SJCRH30 (cell line): ENCODE measurements at regions not wholly inside any gene's neighbourhood (a gene's known extent, or its start where the extent isn't known, plus 50 kb on each side); places are given as distances from the start of the nearest gene placed in this dataset.
"Not testable (repeated sequence)": the region's sequence is repeated elsewhere in the genome, so short reads cannot be mapped to it uniquely, and the experiment has no call there.

Source experiments
- DNase-seq, 2 experiments: peaks; one replicate each; pipeline ENCODE4 v3.0.0-alpha.2; 2015 to 2020
- H3K27ac ChIP-seq: fragments of 250-450 bp; sonication (Bioruptor Pico); 2 replicates; pipeline ENCODE4 v1.5.1; 2020; ENCODE audit warnings: mild to moderate bottlenecking, moderate library complexity
- H3K27me3 ChIP-seq: fragments of 250-450 bp; sonication (Bioruptor Pico); 2 replicates; pipeline ENCODE4 v1.5.1; 2020; ENCODE audit warnings: mild to moderate bottlenecking, moderate library complexity
- H3K36me3 ChIP-seq: fragments of 250-450 bp; sonication (Bioruptor Pico); 2 replicates; pipeline ENCODE4 v1.5.1; 2020; ENCODE audit warnings: mild to moderate bottlenecking, moderate library complexity
- H3K4me1 ChIP-seq: fragments of 250-450 bp; sonication (Bioruptor Pico); 2 replicates; pipeline ENCODE4 v1.5.1; 2020; ENCODE audit warnings: mild to moderate bottlenecking, moderate library complexity
- H3K4me3 ChIP-seq: fragments of 250-450 bp; sonication (Bioruptor Pico); 2 replicates; pipeline ENCODE4 v1.5.1; 2020; ENCODE audit warnings: mild to moderate bottlenecking, moderate library complexity
- H3K9me3 ChIP-seq: fragments of 250-450 bp; sonication (Bioruptor Pico); replicated peaks from 2 replicates; pipeline ENCODE4 v1.5.1; 2020; ENCODE audit warnings: mild to moderate bottlenecking, moderate library complexity

GRCh38 chr16:52346709-52347108 lies 200.2 kb downstream of the TOX3 start:
- no peaks in the 10 kb centered on the region for H3K4me1 ChIP-seq
- no peak overlapping the region for H3K4me3 ChIP-seq

GRCh38 chr16:52333673-52334072 lies 213.3 kb downstream of the TOX3 start:
- H3K36me3 ChIP-seq, H3K27ac ChIP-seq, H3K4me3 ChIP-seq, H3K4me1 ChIP-seq, DNase-seq, H3K27me3 ChIP-seq, H3K9me3 ChIP-seq: not testable (repeated sequence)

More at GRCh38 chr16:52346709-52347108, 200.2 kb downstream of the TOX3 start:
- no peak overlapping the region for H3K27ac ChIP-seq
- H3K27me3 ChIP-seq = no peaks in the 10 kb centered on the region
- H3K36me3 ChIP-seq = no peaks in the 10 kb centered on the region
- no peaks in the 10 kb centered on the region for H3K9me3 ChIP-seq
- DNase-seq = no peak

- no peak overlapping the region for H3K27ac ChIP-seq
- H3K4me1 ChIP-seq = no peaks in the 10 kb centered on the region
- H3K9me3 ChIP-seq = no peaks in the 10 kb centered on the region
- no peaks in the 10 kb centered on the region for H3K36me3 ChIP-seq
- DNase-seq = no peak
- no peaks in the 10 kb centered on the region for H3K27me3 ChIP-seq
- H3K4me3 ChIP-seq = no peak overlapping the region
Measured at GRCh38 chr16:52320930-52321439, 226.0 kb downstream of the TOX3 start.

GRCh38 chr16:52318302-52319009 lies 228.5 kb downstream of the TOX3 start:
- Histone ChIP-seq H3K9me3 (no peaks in the 10 kb centered on the region), H3K4me3 (no peak overlapping the region), H3K27me3 (no peaks in the 10 kb centered on the region), H3K4me1 (no peaks in the 10 kb centered on the region), H3K36me3 (no peaks in the 10 kb centered on the region), H3K27ac (no peak overlapping the region)
- peak; percentile 18 to 31 for DNase-seq

- Histone ChIP-seq H3K4me1 (no peaks in the 10 kb centered on the region), H3K27ac (no peak overlapping the region), H3K27me3 (no peaks in the 10 kb centered on the region), H3K4me3 (no peak overlapping the region), H3K9me3 (no peaks in the 10 kb centered on the region), H3K36me3 (no peaks in the 10 kb centered on the region)
- no peak for DNase-seq
Measured at GRCh38 chr16:52316241-52316640, 230.7 kb downstream of the TOX3 start.

DNA sequence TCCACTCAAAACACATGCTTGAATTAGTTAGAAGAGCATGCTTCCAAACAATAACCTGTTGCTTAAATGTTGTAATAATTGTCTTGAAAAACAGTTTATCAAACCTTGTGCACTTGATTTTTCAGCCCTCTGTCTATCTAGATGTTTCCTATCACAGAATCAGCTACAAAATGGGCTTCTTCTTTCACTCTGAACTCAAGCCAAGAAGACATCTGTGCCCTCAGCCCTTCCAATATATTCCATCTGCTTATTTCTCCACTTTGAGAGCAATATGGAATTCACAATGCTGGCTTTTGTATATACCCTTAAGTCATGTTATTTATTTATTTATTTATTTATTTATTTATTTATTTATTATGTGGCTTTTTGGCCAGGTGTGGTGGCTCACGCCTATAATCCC lies 234.2 kb downstream of the TOX3 start:
- H3K36me3 ChIP-seq = no peaks in the 10 kb centered on the region
- H3K4me3 ChIP-seq = no peak overlapping the region
- no peak overlapping the region for H3K27ac ChIP-seq
- H3K27me3 ChIP-seq = no peaks in the 10 kb centered on the region
- H3K9me3 ChIP-seq = no peaks in the 10 kb centered on the region
- peaks cover 1% of the 10 kb centered on the region; the same call in 1 of the 2 replicates for H3K4me1 ChIP-seq
- no peak for DNase-seq

DNA sequence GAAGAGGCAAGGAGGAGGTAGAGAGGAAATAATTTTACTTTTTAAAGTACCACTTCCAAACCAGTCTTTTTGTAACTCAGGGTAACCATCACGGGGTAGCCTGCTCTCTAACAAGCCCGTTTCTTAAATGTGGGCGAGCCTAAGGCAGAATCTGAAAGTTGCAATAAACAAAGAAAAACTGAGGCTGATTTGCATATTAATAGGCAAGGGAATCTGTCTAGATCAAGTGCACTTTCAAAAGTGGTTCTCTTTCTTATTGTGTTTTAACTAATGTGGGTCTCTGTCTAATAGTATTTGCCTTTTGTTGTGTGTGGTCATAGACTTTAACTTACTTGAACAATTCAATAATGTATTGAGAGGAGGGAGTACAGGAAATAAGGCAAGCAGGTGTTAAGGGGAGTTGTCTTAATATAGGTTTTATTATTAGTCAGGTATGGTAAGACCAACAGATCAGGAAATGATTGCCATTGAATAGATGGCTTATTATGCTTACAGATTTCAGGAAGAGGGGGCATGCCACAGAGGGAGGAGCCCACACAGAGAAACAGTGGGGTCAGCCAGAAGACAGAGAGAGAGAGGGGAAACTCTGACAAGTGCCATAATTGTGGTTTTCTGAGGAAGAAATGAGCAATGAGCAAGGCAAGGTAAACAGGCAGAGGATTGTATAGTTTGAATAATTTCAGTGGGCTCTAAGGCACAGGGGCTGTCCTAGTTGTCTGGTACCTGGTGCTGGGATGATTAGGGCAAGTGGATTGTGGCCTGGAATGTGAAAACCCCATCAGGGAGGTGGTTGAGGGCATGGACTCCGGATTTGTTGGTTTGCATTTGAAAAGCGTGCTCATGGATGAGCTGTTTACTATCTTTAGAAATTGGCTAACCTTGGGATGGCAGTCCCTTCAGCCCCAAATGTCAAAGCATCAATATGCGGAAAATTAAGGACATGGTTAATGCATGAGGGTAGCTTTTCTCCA lies 237.2 kb downstream of the TOX3 start:
- H3K27ac ChIP-seq = no peak overlapping the region
- no peaks in the 10 kb centered on the region for H3K36me3 ChIP-seq
- H3K9me3 ChIP-seq = no peaks in the 10 kb centered on the region
- H3K4me1 ChIP-seq = peaks cover 3% of the 10 kb centered on the region; the same call in 1 of the 2 replicates
- H3K27me3 ChIP-seq = no peaks in the 10 kb centered on the region
- DNase-seq = no peak
- no peak overlapping the region for H3K4me3 ChIP-seq

DNA sequence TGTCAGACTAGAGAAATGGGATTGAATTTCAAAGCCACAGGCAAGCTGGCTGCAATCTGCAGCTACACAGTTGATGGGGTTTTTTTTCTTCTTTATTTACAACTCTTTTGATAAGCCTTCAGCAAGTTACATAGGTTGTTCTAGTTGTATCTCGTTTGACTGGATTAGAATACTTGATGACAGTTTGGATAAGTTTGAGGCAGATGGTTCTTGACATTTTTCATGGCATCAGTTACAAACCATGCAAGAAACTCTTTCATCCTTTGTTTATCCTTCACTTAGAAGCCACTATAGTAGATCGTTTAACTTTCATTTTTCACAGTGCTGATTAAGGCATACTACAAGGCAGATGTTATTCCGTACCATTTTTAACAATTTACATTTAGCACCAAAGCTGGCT lies 238.9 kb downstream of the TOX3 start:
- no peaks in the 10 kb centered on the region for H3K27me3 ChIP-seq
- no peak overlapping the region for H3K27ac ChIP-seq
- H3K36me3 ChIP-seq = no peaks in the 10 kb centered on the region
- no peaks in the 10 kb centered on the region for H3K9me3 ChIP-seq
- peaks cover 3% of the 10 kb centered on the region; the same call in 1 of the 2 replicates for H3K4me1 ChIP-seq
- peak in 1 of 2 experiments; percentile 33 for DNase-seq
- no peak overlapping the region for H3K4me3 ChIP-seq

DNA sequence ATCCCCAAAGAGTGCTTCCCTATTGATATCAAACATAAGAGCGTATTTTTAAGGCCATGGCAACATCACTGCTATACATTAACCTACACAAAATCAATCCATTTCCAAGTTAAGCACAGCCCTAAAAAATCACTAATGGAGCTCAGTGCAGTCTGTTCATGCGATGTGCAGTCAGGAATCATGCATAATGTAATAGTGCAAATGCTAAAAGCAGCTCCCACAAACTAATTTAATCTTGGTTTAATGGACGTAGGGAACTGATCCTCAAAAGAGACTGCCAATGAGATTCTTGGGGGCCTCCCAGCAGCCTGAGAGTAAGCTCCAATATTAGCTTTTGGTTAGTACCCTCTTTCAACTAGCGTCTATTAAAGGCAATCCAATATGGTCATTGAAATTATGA lies 245.9 kb downstream of the TOX3 start:
- no peaks in the 10 kb centered on the region for H3K4me1 ChIP-seq

GRCh38 chr16:52298769-52299168 lies 248.2 kb downstream of the TOX3 start:
- no peaks in the 10 kb centered on the region for H3K36me3 ChIP-seq
- no peak overlapping the region for H3K4me3 ChIP-seq
- no peaks in the 10 kb centered on the region for H3K9me3 ChIP-seq
- no peaks in the 10 kb centered on the region for H3K4me1 ChIP-seq
- H3K27ac ChIP-seq = no peak overlapping the region
- no peak for DNase-seq
- H3K27me3 ChIP-seq = no peaks in the 10 kb centered on the region

More for the DNA sequence above, 245.9 kb downstream of the TOX3 start:
- no peaks in the 10 kb centered on the region for H3K36me3 ChIP-seq
- H3K4me3 ChIP-seq = no peak overlapping the region
- no peaks in the 10 kb centered on the region for H3K9me3 ChIP-seq
- H3K27ac ChIP-seq = no peak overlapping the region
- H3K27me3 ChIP-seq = no peaks in the 10 kb centered on the region
- DNase-seq = no peak

GRCh38 chr16:52296706-52297315 lies 250.1 kb downstream of the TOX3 start:
- H3K4me1 ChIP-seq, DNase-seq, H3K9me3 ChIP-seq, H3K27me3 ChIP-seq, H3K36me3 ChIP-seq, H3K27ac ChIP-seq, H3K4me3 ChIP-seq: not testable (repeated sequence)

- DNase-seq = no peak
- Histone ChIP-seq H3K27me3 (no peaks in the 10 kb centered on the region), H3K36me3 (no peaks in the 10 kb centered on the region), H3K9me3 (no peaks in the 10 kb centered on the region), H3K4me3 (no peak overlapping the region), H3K4me1 (no peaks in the 10 kb centered on the region), H3K27ac (no peak overlapping the region)
Measured at GRCh38 chr16:52296076-52296475, 250.9 kb downstream of the TOX3 start.

GRCh38 chr16:52294660-52295059 lies 252.3 kb downstream of the TOX3 start:
- no peak overlapping the region for H3K4me3 ChIP-seq
- H3K4me1 ChIP-seq = no peaks in the 10 kb centered on the region
- no peaks in the 10 kb centered on the region for H3K27me3 ChIP-seq
- DNase-seq = no peak
- H3K36me3 ChIP-seq = no peaks in the 10 kb centered on the region
- H3K27ac ChIP-seq = no peak overlapping the region
- H3K9me3 ChIP-seq = no peaks in the 10 kb centered on the region

- Histone ChIP-seq H3K36me3 (no peaks in the 10 kb centered on the region), H3K27me3 (no peaks in the 10 kb centered on the region), H3K4me3 (no peak overlapping the region), H3K27ac (no peak overlapping the region), H3K9me3 (no peaks in the 10 kb centered on the region), H3K4me1 (no peaks in the 10 kb centered on the region)
- DNase-seq = no peak
Measured at GRCh38 chr16:52293204-52293603, 253.7 kb downstream of the TOX3 start.
